Fibroblast of skin of abdomen (primary cell): ENCODE measurements at regions not wholly inside any gene's neighbourhood (a gene's known extent, or its start where the extent isn't known, plus 50 kb on each side); places are given as distances from the start of the nearest gene placed in this dataset.
"Not testable (repeated sequence)": the region's sequence is repeated elsewhere in the genome, so short reads cannot be mapped to it uniquely, and the experiment has no call there.

Experiments used
- DNase-seq: peaks from one replicate; pipeline ENCODE4 v3.0.0-alpha.2; 2013

- DNase-seq, result no peak
Observed at GRCh38 chr22:36088292-36088691, 59.7 kb upstream of the RBFOX2 start.

- DNase-seq, result no peak
Observed at GRCh38 chr22:36087784-36088183, 59.2 kb upstream of the RBFOX2 start.

DNA sequence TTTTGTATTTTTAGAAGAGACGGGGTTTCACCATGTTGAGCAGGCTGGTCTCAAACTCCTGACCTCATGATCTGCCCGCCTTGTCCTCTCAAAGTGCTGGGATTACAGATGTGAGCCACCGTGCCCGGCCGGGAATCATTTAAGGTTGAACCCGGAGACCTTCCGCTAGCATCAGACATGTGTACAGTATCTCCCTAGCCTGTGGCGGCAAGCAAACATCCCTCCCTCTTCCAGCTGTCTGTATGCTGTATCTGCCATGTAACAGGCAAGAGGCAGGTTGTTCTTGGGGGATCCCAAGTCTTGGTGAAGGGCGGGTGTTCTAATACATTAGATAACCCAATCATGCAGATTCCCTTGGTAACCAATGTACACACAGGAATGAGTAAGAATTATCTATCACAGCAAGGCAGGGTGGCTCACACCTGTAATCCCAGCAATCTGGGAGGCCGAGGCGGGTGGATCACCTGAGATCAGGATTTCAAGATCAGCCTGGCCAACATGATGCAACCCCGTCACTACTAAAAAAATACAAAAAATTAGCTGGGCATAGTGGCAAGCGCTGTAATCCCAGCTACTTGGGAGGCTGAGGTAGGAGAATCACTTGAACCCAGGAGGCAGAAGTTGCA, 58.1 kb upstream of the RBFOX2 start:
- no peak for DNase-seq

DNA sequence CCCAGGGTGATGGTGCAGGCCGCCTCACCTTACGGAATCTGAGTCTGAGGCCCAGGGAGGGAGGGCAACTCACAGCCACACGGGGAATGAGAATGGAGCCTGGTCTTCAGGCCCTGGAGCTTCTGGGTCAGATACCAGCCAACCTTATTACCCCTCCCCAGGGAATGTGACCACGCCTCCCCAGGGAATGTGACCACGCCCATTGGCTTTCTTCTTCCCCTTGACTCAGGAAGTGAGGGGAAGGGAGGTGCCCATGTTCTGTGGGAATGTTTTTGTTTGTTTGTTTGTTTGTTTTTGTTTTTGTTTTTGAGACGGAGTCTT, 57.5 kb upstream of the RBFOX2 start:
- no peak for DNase-seq

- no peak for DNase-seq
Observed at GRCh38 chr22:36085476-36086169, 57.0 kb upstream of the RBFOX2 start.

DNA sequence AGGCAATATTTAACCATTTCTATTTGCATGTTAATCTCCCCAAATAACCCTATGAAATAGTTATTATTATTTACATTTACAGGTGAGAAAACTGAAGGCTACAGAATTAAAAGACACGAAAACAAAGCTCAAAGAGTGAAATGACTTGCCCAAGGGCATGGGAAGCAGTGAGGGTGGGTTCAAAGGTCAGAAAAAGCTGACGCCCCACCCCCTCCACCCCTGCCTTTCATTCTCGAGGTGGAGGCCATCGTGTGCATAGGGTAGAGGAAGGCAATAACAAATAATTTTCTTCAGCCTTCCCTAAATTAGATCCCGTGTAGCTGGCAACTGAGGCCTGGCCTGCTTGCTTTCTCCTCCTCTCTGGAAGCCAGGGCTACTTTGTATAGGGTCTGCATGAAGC, 56.1 kb upstream of the RBFOX2 start:
- DNase-seq, result no peak

- DNase-seq, result no peak
Observed at GRCh38 chr22:36083056-36083455, 54.4 kb upstream of the RBFOX2 start.

GRCh38 chr22:36081023-36081431, 52.4 kb upstream of the RBFOX2 start:
- peak; percentile 90 for DNase-seq

DNA sequence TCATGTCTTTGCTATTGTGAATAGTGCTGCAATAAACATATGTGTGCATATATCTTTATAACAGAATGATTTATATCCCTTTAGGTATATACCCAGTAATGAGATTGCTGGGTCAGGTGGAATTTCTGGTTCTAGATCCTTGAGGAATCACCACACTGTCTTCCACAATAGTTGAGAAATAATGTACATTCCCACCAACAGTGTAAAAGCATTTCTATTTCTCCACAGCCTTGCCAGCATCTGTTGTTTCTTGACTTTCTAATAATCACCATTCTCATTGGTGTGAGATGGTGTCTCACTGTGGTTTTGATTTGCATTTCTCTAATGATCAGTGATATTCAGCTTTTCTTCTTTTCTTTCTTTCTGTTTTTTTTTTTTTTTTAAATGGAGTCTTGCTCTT, 51.7 kb upstream of the RBFOX2 start:
- not testable (repeated sequence) for DNase-seq

GRCh38 chr22:36079041-36079440, 50.4 kb upstream of the RBFOX2 start:
- DNase-seq, result no peak
